SU-DHL-6 (cell line): ENCODE measurements at regions not wholly inside any gene's neighbourhood (a gene's known extent, or its start where the extent isn't known, plus 50 kb on each side); places are given as distances from the start of the nearest gene placed in this dataset.

Experiments
- H2AFZ ChIP-seq: fragments of 200-600 bp; sonication (generic); 2 replicates; pipeline ENCODE4 v1.6.1; 2014; ENCODE audit warnings: low read depth, mild to moderate bottlenecking, moderate library complexity, mixed read lengths, antibody characterized with exemption, low read length; ENCODE audit not compliant: severe bottlenecking
- H3F3A ChIP-seq: fragments of 200-600 bp; shearing (Covaris generic); 2 replicates; pipeline ENCODE4 v1.6.0; 2016; ENCODE audit warnings: antibody characterized with exemption, mild to moderate bottlenecking; ENCODE audit not compliant: insufficient read depth
- H3K27ac ChIP-seq: fragments of 200-600 bp; sonication (generic); 2 replicates; pipeline ENCODE4 v1.5.1; 2016; ENCODE audit warnings: low read depth, mild to moderate bottlenecking, low read length, moderate library complexity, mixed read lengths
- H3K27me3 ChIP-seq: fragments of 200-600 bp; sonication (generic), shearing (Covaris generic); 2 replicates; pipeline ENCODE4 v1.6.0; 2014; ENCODE audit warnings: mild to moderate bottlenecking, low read length
- H3K36me3 ChIP-seq: fragments of 200-600 bp; sonication (generic); 2 replicates; pipeline ENCODE4 v1.6.1; 2014; ENCODE audit warnings: mild to moderate bottlenecking, low read length, mixed read lengths
- H3K4me2 ChIP-seq: fragments of 300-600, 200-600 bp; shearing (Covaris generic), sonication (generic); 2 replicates; pipeline ENCODE4 v1.6.0; 2014; ENCODE audit warnings: low read length, low read depth, mild to moderate bottlenecking; ENCODE audit not compliant: poor library complexity, severe bottlenecking
- H3K4me3 ChIP-seq: fragments of 200-600 bp; sonication (generic); 2 replicates; pipeline ENCODE4 v1.5.1; 2014; ENCODE audit warnings: antibody characterized with exemption, low read length, mild to moderate bottlenecking, mixed read lengths; ENCODE audit not compliant: insufficient read depth, poor library complexity, severe bottlenecking
- H3K79me2 ChIP-seq: fragments of 200-600 bp; sonication (generic); 2 replicates; pipeline ENCODE4 v1.6.1; 2014; ENCODE audit warnings: mild to moderate bottlenecking, low read length, moderate library complexity; ENCODE audit not compliant: insufficient read depth
- H3K9ac ChIP-seq: fragments of 200-600 bp; sonication (generic); 2 replicates; pipeline ENCODE4 v1.7.0; 2014; ENCODE audit warnings: mild to moderate bottlenecking, low read length
- H3K9me2 ChIP-seq: fragments of 200-600 bp; sonication (generic); replicated peaks from 2 replicates; pipeline ENCODE4 v1.6.1; 2014; ENCODE audit warnings: low read length; ENCODE audit not compliant: insufficient read depth
- H3K9me3 ChIP-seq: fragments of 200-600 bp; sonication (generic); 2 replicates; pipeline ENCODE4 v1.6.1; 2014; ENCODE audit warnings: low read length, mixed read lengths; ENCODE audit not compliant: insufficient read depth
- H4K20me1 ChIP-seq: fragments of 200-600 bp; sonication (generic); 2 replicates; pipeline ENCODE4 v1.6.1; 2014; ENCODE audit warnings: low read depth, mild to moderate bottlenecking, antibody characterized with exemption, low read length, moderate library complexity, mixed read lengths
- CTCF ChIP-seq: fragments of 200-600 bp; sonication (generic); IDR thresholded peaks from one replicate; pipeline ENCODE4 v1.5.1; 2017; ENCODE audit warnings: antibody characterized with exemption, mild to moderate bottlenecking, low read length, moderate library complexity; ENCODE audit not compliant: insufficient read depth, poor library complexity, severe bottlenecking
- EZH2phosphoT487 ChIP-seq: fragments of 200-600 bp; sonication (generic), shearing (Covaris generic); conservative IDR thresholded peaks from 2 replicates; pipeline ENCODE4 v1.6.1; 2018; ENCODE audit warnings: mild to moderate bottlenecking, antibody characterized with exemption, low read length, moderate library complexity, mixed read lengths

GRCh38 chr17:14790521-14790920 lies 474.6 kb downstream of the PMP22 start:
- TF ChIP-seq CTCF (no peak), EZH2phosphoT487 (no peak)
- Histone ChIP-seq H3K9me3 (no peaks in the 10 kb centered on the region), H3K27ac (no peak overlapping the region), H2AFZ (no peak overlapping the region), H3K4me2 (no peak overlapping the region), H3K4me3 (no peak overlapping the region), H3F3A (no peaks in the 10 kb centered on the region), H3K9me2 (no peaks in the 10 kb centered on the region), H3K9ac (no peak overlapping the region), H3K79me2 (no peaks in the 10 kb centered on the region), H3K36me3 (no peaks in the 10 kb centered on the region), H4K20me1 (no peaks in the 10 kb centered on the region), H3K27me3 (no peaks in the 10 kb centered on the region)

GRCh38 chr17:14784997-14785696 lies 480.0 kb downstream of the PMP22 start:
- H3K27me3 ChIP-seq, result no peaks in the 10 kb centered on the region
- no peaks in the 10 kb centered on the region for H3K9me3 ChIP-seq
- no peaks in the 10 kb centered on the region for H3K9me2 ChIP-seq
- no peak overlapping the region for H3K9ac ChIP-seq
- no peaks in the 10 kb centered on the region for H4K20me1 ChIP-seq
- no peaks in the 10 kb centered on the region for H3K36me3 ChIP-seq
- no peak overlapping the region for H3K4me3 ChIP-seq
- no peak overlapping the region for H3K4me2 ChIP-seq
- H2AFZ ChIP-seq, result no peak overlapping the region
- no peaks in the 10 kb centered on the region for H3K79me2 ChIP-seq
- H3F3A ChIP-seq, result no peaks in the 10 kb centered on the region
- TF ChIP-seq EZH2phosphoT487, result no peak
- TF ChIP-seq CTCF, result no peak
- no peak overlapping the region for H3K27ac ChIP-seq

GRCh38 chr17:14781123-14781522 lies 480.2 kb downstream of the HS3ST3B1 start:
- Histone ChIP-seq H3K27me3 (no peaks in the 10 kb centered on the region), H3K9me3 (no peaks in the 10 kb centered on the region), H4K20me1 (no peaks in the 10 kb centered on the region), H3K27ac (no peak overlapping the region), H3K9me2 (no peaks in the 10 kb centered on the region), H3F3A (no peaks in the 10 kb centered on the region), H3K4me3 (no peak overlapping the region), H3K79me2 (no peaks in the 10 kb centered on the region), H3K9ac (no peak overlapping the region), H3K4me2 (no peak overlapping the region), H3K36me3 (no peaks in the 10 kb centered on the region), H2AFZ (no peak overlapping the region)
- no peak for TF ChIP-seq EZH2phosphoT487
- no peak for TF ChIP-seq CTCF
